ENCODE measurements at regions not wholly inside any gene's neighbourhood (a gene's known extent, or its start where the extent isn't known, plus 50 kb on each side); places are given as distances from the start of the nearest gene placed in this dataset.

- Histone ChIP-seq H3K27me3 (ENCODE audit: low read depth, low read length) (no peaks in the 10 kb centered on the region), H3K36me3 (ENCODE audit: control insufficient read depth in 1 of 2, insufficient read depth in 2 of 2, low read length in 2 of 2) (no peaks in the 10 kb centered on the region), H3K4me3 (ENCODE audit: low read depth in 1 of 2, low read length in 2 of 2) (no peak overlapping the region), H3K9me3 (ENCODE audit: control insufficient read depth in 1 of 2, low read length in 2 of 2) (no peaks in the 10 kb centered on the region), H3K27ac (ENCODE audit: low read length) (no peak overlapping the region), H3K4me1 (ENCODE audit: control insufficient read depth in 1 of 2, insufficient read depth in 2 of 2, low read length in 2 of 2) (no peaks in the 10 kb centered on the region)
These were observed 138.7 kb upstream of the ARRDC3 start for GRCh38 chr5:91521785-91522184.

GRCh38 chr5:91521334-91521733 lies 138.2 kb upstream of the ARRDC3 start:
- Histone ChIP-seq H3K4me1 (ENCODE audit: control insufficient read depth in 1 of 2, insufficient read depth in 2 of 2, low read length in 2 of 2) (no peaks in the 10 kb centered on the region), H3K4me3 (ENCODE audit: low read depth in 1 of 2, low read length in 2 of 2) (no peak overlapping the region), H3K9me3 (ENCODE audit: control insufficient read depth in 1 of 2, low read length in 2 of 2) (no peaks in the 10 kb centered on the region), H3K27ac (ENCODE audit: low read length) (no peak overlapping the region), H3K36me3 (ENCODE audit: control insufficient read depth in 1 of 2, insufficient read depth in 2 of 2, low read length in 2 of 2) (no peaks in the 10 kb centered on the region), H3K27me3 (ENCODE audit: low read depth, low read length) (no peaks in the 10 kb centered on the region)

- no peaks in the 10 kb centered on the region for H3K27me3 ChIP-seq (ENCODE audit: low read depth, low read length)
- no peak overlapping the region for H3K4me3 ChIP-seq (ENCODE audit: low read depth in 1 of 2, low read length in 2 of 2)
- no peaks in the 10 kb centered on the region for H3K4me1 ChIP-seq (ENCODE audit: control insufficient read depth in 1 of 2, insufficient read depth in 2 of 2, low read length in 2 of 2)
- H3K36me3 ChIP-seq (ENCODE audit: control insufficient read depth in 1 of 2, insufficient read depth in 2 of 2, low read length in 2 of 2): no peaks in the 10 kb centered on the region
- no peaks in the 10 kb centered on the region for H3K9me3 ChIP-seq (ENCODE audit: control insufficient read depth in 1 of 2, low read length in 2 of 2)
- H3K27ac ChIP-seq (ENCODE audit: low read length): no peak overlapping the region
These were observed 131.3 kb upstream of the ARRDC3 start for GRCh38 chr5:91514400-91514799.

GRCh38 chr5:91503321-91503720 lies 120.2 kb upstream of the ARRDC3 start:
- no peaks in the 10 kb centered on the region for H3K27me3 ChIP-seq (ENCODE audit: low read depth, low read length)
- no peak overlapping the region for H3K4me3 ChIP-seq (ENCODE audit: low read depth in 1 of 2, low read length in 2 of 2)
- no peaks in the 10 kb centered on the region for H3K9me3 ChIP-seq (ENCODE audit: control insufficient read depth in 1 of 2, low read length in 2 of 2)
- no peak overlapping the region for H3K27ac ChIP-seq (ENCODE audit: low read length)
- no peaks in the 10 kb centered on the region for H3K4me1 ChIP-seq (ENCODE audit: control insufficient read depth in 1 of 2, insufficient read depth in 2 of 2, low read length in 2 of 2)
- no peaks in the 10 kb centered on the region for H3K36me3 ChIP-seq (ENCODE audit: control insufficient read depth in 1 of 2, insufficient read depth in 2 of 2, low read length in 2 of 2)

- no peaks in the 10 kb centered on the region for H3K4me1 ChIP-seq (ENCODE audit: control insufficient read depth in 1 of 2, insufficient read depth in 2 of 2, low read length in 2 of 2)
- no peak overlapping the region for H3K27ac ChIP-seq (ENCODE audit: low read length)
- no peaks in the 10 kb centered on the region for H3K27me3 ChIP-seq (ENCODE audit: low read depth, low read length)
- H3K36me3 ChIP-seq (ENCODE audit: control insufficient read depth in 1 of 2, insufficient read depth in 2 of 2, low read length in 2 of 2): no peaks in the 10 kb centered on the region
- H3K4me3 ChIP-seq (ENCODE audit: low read depth in 1 of 2, low read length in 2 of 2): no peak overlapping the region
- no peaks in the 10 kb centered on the region for H3K9me3 ChIP-seq (ENCODE audit: control insufficient read depth in 1 of 2, low read length in 2 of 2)
These were observed 117.6 kb upstream of the ARRDC3 start for GRCh38 chr5:91500758-91501157.

GRCh38 chr5:91499943-91500531 lies 116.9 kb upstream of the ARRDC3 start:
- Histone ChIP-seq H3K4me1 (ENCODE audit: control insufficient read depth in 1 of 2, insufficient read depth in 2 of 2, low read length in 2 of 2) (no peaks in the 10 kb centered on the region), H3K27ac (ENCODE audit: low read length) (no peak overlapping the region), H3K4me3 (ENCODE audit: low read depth in 1 of 2, low read length in 2 of 2) (no peak overlapping the region), H3K9me3 (ENCODE audit: control insufficient read depth in 1 of 2, low read length in 2 of 2) (no peaks in the 10 kb centered on the region), H3K36me3 (ENCODE audit: control insufficient read depth in 1 of 2, insufficient read depth in 2 of 2, low read length in 2 of 2) (no peaks in the 10 kb centered on the region), H3K27me3 (ENCODE audit: low read depth, low read length) (no peaks in the 10 kb centered on the region)

- Histone ChIP-seq H3K36me3 (ENCODE audit: control insufficient read depth in 1 of 2, insufficient read depth in 2 of 2, low read length in 2 of 2) (no peaks in the 10 kb centered on the region), H3K4me3 (ENCODE audit: low read depth in 1 of 2, low read length in 2 of 2) (no peak overlapping the region), H3K4me1 (ENCODE audit: control insufficient read depth in 1 of 2, insufficient read depth in 2 of 2, low read length in 2 of 2) (no peaks in the 10 kb centered on the region)
These were observed 112.6 kb upstream of the ARRDC3 start for GRCh38 chr5:91495699-91496098.

GRCh38 chr5:91494447-91494996 lies 111.4 kb upstream of the ARRDC3 start:
- no peak overlapping the region for H3K4me3 ChIP-seq (ENCODE audit: low read depth in 1 of 2, low read length in 2 of 2)
- H3K36me3 ChIP-seq (ENCODE audit: control insufficient read depth in 1 of 2, insufficient read depth in 2 of 2, low read length in 2 of 2): no peaks in the 10 kb centered on the region

More at GRCh38 chr5:91495699-91496098, 112.6 kb upstream of the ARRDC3 start:
- no peaks in the 10 kb centered on the region for H3K9me3 ChIP-seq (ENCODE audit: control insufficient read depth in 1 of 2, low read length in 2 of 2)
- H3K27me3 ChIP-seq (ENCODE audit: low read depth, low read length): no peaks in the 10 kb centered on the region
- no peak overlapping the region for H3K27ac ChIP-seq (ENCODE audit: low read length)

GRCh38 chr5:91493086-91493485 lies 110.0 kb upstream of the ARRDC3 start:
- Histone ChIP-seq H3K27me3 (ENCODE audit: low read depth, low read length) (no peaks in the 10 kb centered on the region), H3K4me3 (ENCODE audit: low read depth in 1 of 2, low read length in 2 of 2) (no peak overlapping the region), H3K9me3 (ENCODE audit: control insufficient read depth in 1 of 2, low read length in 2 of 2) (no peaks in the 10 kb centered on the region), H3K27ac (ENCODE audit: low read length) (no peak overlapping the region), H3K36me3 (ENCODE audit: control insufficient read depth in 1 of 2, insufficient read depth in 2 of 2, low read length in 2 of 2) (no peaks in the 10 kb centered on the region), H3K4me1 (ENCODE audit: control insufficient read depth in 1 of 2, insufficient read depth in 2 of 2, low read length in 2 of 2) (no peaks in the 10 kb centered on the region)

More at GRCh38 chr5:91494447-91494996, 111.4 kb upstream of the ARRDC3 start:
- Histone ChIP-seq H3K27me3 (ENCODE audit: low read depth, low read length) (no peaks in the 10 kb centered on the region), H3K9me3 (ENCODE audit: control insufficient read depth in 1 of 2, low read length in 2 of 2) (no peaks in the 10 kb centered on the region), H3K4me1 (ENCODE audit: control insufficient read depth in 1 of 2, insufficient read depth in 2 of 2, low read length in 2 of 2) (no peaks in the 10 kb centered on the region), H3K27ac (ENCODE audit: low read length) (no peak overlapping the region)

- Histone ChIP-seq H3K27me3 (ENCODE audit: low read depth, low read length) (no peaks in the 10 kb centered on the region), H3K9me3 (ENCODE audit: control insufficient read depth in 1 of 2, low read length in 2 of 2) (no peaks in the 10 kb centered on the region), H3K4me3 (ENCODE audit: low read depth in 1 of 2, low read length in 2 of 2) (no peak overlapping the region), H3K36me3 (ENCODE audit: control insufficient read depth in 1 of 2, insufficient read depth in 2 of 2, low read length in 2 of 2) (no peaks in the 10 kb centered on the region), H3K27ac (ENCODE audit: low read length) (no peak overlapping the region), H3K4me1 (ENCODE audit: control insufficient read depth in 1 of 2, insufficient read depth in 2 of 2, low read length in 2 of 2) (no peaks in the 10 kb centered on the region)
These were observed 108.1 kb upstream of the ARRDC3 start for GRCh38 chr5:91491229-91491628.

GRCh38 chr5:91490316-91490715 lies 107.2 kb upstream of the ARRDC3 start:
- no peaks in the 10 kb centered on the region for H3K27me3 ChIP-seq (ENCODE audit: low read depth, low read length)
- no peaks in the 10 kb centered on the region for H3K36me3 ChIP-seq (ENCODE audit: control insufficient read depth in 1 of 2, insufficient read depth in 2 of 2, low read length in 2 of 2)
- no peak overlapping the region for H3K27ac ChIP-seq (ENCODE audit: low read length)
- H3K9me3 ChIP-seq (ENCODE audit: control insufficient read depth in 1 of 2, low read length in 2 of 2): no peaks in the 10 kb centered on the region
- H3K4me3 ChIP-seq (ENCODE audit: low read depth in 1 of 2, low read length in 2 of 2): no peak overlapping the region
- H3K4me1 ChIP-seq (ENCODE audit: control insufficient read depth in 1 of 2, insufficient read depth in 2 of 2, low read length in 2 of 2): no peaks in the 10 kb centered on the region

- H3K27ac ChIP-seq (ENCODE audit: low read length): no peak overlapping the region
- H3K9me3 ChIP-seq (ENCODE audit: control insufficient read depth in 1 of 2, low read length in 2 of 2): no peaks in the 10 kb centered on the region
- H3K4me1 ChIP-seq (ENCODE audit: control insufficient read depth in 1 of 2, insufficient read depth in 2 of 2, low read length in 2 of 2): no peaks in the 10 kb centered on the region
- H3K4me3 ChIP-seq (ENCODE audit: low read depth in 1 of 2, low read length in 2 of 2): no peak overlapping the region
- no peaks in the 10 kb centered on the region for H3K27me3 ChIP-seq (ENCODE audit: low read depth, low read length)
- H3K36me3 ChIP-seq (ENCODE audit: control insufficient read depth in 1 of 2, insufficient read depth in 2 of 2, low read length in 2 of 2): no peaks in the 10 kb centered on the region
These were observed 104.3 kb upstream of the ARRDC3 start for GRCh38 chr5:91487420-91487819.
